ENCODE measurements at regions not wholly inside any gene's neighbourhood (a gene's known extent, or its start where the extent isn't known, plus 50 kb on each side); places are given as distances from the start of the nearest gene placed in this dataset.

DNA sequence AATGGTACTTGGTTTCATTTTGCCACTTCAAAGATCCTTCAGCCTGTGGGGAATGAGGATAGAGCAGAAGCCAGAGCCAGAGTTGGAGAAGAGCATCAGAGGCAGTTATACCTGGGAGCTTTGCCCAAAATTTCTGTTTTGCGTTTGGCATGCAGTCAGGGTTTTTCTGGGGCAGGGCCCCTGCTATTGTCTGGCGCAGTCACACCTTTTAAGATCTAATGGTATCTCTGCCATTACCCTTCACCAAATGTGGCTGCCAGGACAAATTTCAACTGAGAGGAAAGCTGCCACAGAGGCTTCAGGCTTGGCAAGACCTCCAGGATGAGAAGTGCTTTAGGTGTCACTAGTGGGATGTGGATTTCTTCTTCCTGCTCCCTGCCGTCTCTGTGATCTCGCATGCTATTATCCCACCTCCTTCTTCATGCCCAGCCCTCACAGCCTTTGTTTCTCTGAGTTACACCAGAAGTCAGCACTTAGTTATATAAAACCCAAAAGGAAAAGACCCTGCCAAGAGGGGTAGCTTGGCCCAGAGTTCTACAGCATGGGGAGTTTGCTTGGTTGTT, 357.0 kb downstream of the TLE4 start:
- TF ChIP-seq SETDB1 (CRISPR knock-in tag; IDR thresholded peaks at IDR 0.05; ENCODE audit: borderline replicate concordance) (no peak), ZNF543 (CRISPR knock-in tag; IDR thresholded peaks at IDR 0.05) (no peak)
- TF ChIP-seq, protein P1, sequence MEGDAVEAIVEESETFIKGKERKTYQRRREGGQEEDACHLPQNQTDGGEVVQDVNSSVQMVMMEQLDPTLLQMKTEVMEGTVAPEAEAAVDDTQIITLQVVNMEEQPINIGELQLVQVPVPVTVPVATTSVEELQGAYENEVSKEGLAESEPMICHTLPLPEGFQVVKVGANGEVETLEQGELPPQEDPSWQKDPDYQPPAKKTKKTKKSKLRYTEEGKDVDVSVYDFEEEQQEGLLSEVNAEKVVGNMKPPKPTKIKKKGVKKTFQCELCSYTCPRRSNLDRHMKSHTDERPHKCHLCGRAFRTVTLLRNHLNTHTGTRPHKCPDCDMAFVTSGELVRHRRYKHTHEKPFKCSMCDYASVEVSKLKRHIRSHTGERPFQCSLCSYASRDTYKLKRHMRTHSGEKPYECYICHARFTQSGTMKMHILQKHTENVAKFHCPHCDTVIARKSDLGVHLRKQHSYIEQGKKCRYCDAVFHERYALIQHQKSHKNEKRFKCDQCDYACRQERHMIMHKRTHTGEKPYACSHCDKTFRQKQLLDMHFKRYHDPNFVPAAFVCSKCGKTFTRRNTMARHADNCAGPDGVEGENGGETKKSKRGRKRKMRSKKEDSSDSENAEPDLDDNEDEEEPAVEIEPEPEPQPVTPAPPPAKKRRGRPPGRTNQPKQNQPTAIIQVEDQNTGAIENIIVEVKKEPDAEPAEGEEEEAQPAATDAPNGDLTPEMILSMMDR (CRISPR knock-in tag; IDR thresholded peaks at IDR 0.05): no peak
